ENCODE measurements at regions not wholly inside any gene's neighbourhood (a gene's known extent, or its start where the extent isn't known, plus 50 kb on each side); places are given as distances from the start of the nearest gene placed in this dataset.

- intact Hi-C loops (cut with micrococcal nuclease): no loop called here
- ChIA-PET POLR2A (no interaction called here), CTCF (no interaction called here)
- Mint-ChIP-seq H3K36me3 (ENCODE audit: insufficient read depth, unreplicated experiment) (no peaks in the 10 kb centered on the region), H3K27me3 (ENCODE audit: insufficient read depth, unreplicated experiment) (no peaks in the 10 kb centered on the region), H3K27ac (ENCODE audit: low read depth, unreplicated experiment) (no peak overlapping the region), H3K9me3 (ENCODE audit: unreplicated experiment) (peaks cover 8% of the 10 kb centered on the region), H3K4me1 (ENCODE audit: insufficient read depth, unreplicated experiment) (no peaks in the 10 kb centered on the region), H3K4me3 (ENCODE audit: unreplicated experiment) (no peak overlapping the region)
- no peak for DNase-seq (ENCODE audit: unreplicated experiment)
- no TSS peak for BruUV-seq (replicated peaks)
- no peak for TF ChIP-seq CTCF (IDR thresholded peaks at IDR 0.05; ENCODE audit: unreplicated experiment)
Observed at GRCh38 chr12:119245904-119246494, 67.3 kb downstream of the HSPB8 start.

DNA sequence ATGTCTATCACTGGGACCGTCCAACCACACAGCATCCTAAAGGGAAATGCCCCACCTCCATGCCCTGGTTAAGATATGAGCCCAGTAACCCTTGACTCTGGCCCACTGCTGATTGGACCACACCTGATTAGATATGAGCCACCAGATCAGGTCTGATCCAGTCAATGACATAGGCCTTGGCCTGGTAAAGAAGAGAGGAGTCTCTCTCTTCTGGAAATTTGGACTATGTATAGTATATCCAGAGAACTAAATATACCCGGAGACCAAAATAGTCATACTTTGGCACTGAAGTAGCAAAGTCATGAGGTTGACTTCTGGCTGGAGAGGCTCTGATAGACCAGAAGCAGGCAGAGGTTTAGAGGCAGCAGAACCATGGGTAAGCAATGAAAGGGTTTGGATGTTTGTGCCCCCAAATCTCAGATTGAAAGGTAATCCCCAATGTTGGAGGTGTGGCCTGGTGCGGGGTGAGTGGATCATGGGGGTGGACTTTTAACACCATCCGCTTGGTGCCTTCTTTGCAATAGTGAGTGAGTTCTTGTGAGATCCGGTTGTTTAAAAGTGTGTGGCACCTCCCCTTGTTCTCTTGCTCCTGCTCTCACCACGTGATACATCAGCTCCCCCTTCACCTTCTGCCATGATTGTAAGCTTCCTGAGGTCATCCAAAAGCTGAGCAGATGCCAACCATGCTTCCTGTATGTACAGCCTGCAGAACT is 68.4 kb downstream of the HSPB8 start:
- Mint-ChIP-seq H3K27me3 (ENCODE audit: insufficient read depth, unreplicated experiment) (no peaks in the 10 kb centered on the region), H3K36me3 (ENCODE audit: insufficient read depth, unreplicated experiment) (no peaks in the 10 kb centered on the region), H3K4me3 (ENCODE audit: unreplicated experiment) (no peak overlapping the region), H3K4me1 (ENCODE audit: insufficient read depth, unreplicated experiment) (no peaks in the 10 kb centered on the region), H3K27ac (ENCODE audit: low read depth, unreplicated experiment) (no peak overlapping the region), H3K9me3 (ENCODE audit: unreplicated experiment) (peaks cover 8% of the 10 kb centered on the region)
- intact Hi-C loops (cut with micrococcal nuclease): no loop called here
- CTCF ChIA-PET: interaction anchor here (0.6 kb wide), 1 partner anchor 71 kb away, joined by 5 read pairs; no protein-coding TSS in a partner anchor
- no peak for TF ChIP-seq CTCF (IDR thresholded peaks at IDR 0.05; ENCODE audit: unreplicated experiment)
- POLR2A ChIA-PET: no interaction called here
- BruUV-seq (replicated peaks): no TSS peak
- no peak for DNase-seq (ENCODE audit: unreplicated experiment)

DNA sequence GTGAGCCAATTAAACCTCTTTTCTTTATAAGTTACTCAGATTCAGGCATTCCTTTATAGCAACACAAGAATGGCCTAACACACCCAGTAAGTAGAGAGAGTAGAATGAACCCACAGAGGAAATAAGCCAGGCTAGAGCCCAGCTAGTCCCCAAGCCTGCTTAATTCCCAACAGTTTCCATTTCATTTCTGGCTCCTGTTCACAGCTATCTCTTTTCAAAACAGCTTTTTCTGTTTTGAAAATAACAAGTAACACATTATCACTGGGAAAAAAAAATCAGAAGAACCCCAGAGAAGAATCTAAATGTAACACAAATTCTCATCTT is 69.0 kb downstream of the HSPB8 start:
- intact Hi-C loops (cut with micrococcal nuclease): no loop called here
- H3K27me3 Mint-ChIP-seq (ENCODE audit: insufficient read depth, unreplicated experiment): no peaks in the 10 kb centered on the region
- ChIA-PET CTCF (interaction anchor here (0.6 kb wide), 1 partner anchor 71 kb away, joined by 5 read pairs; no protein-coding TSS in a partner anchor), POLR2A (no interaction called here)
- DNase-seq (ENCODE audit: unreplicated experiment): no peak
- no peaks in the 10 kb centered on the region for H3K36me3 Mint-ChIP-seq (ENCODE audit: insufficient read depth, unreplicated experiment)
- no peak overlapping the region for H3K4me3 Mint-ChIP-seq (ENCODE audit: unreplicated experiment)
- H3K4me1 Mint-ChIP-seq (ENCODE audit: insufficient read depth, unreplicated experiment): no peaks in the 10 kb centered on the region
- no TSS peak for BruUV-seq (replicated peaks)
- TF ChIP-seq CTCF (IDR thresholded peaks at IDR 0.05; ENCODE audit: unreplicated experiment): no peak
- no peak overlapping the region for H3K27ac Mint-ChIP-seq (ENCODE audit: low read depth, unreplicated experiment)
- H3K9me3 Mint-ChIP-seq (ENCODE audit: unreplicated experiment): peaks cover 9% of the 10 kb centered on the region

GRCh38 chr12:119249383-119250155 is 70.8 kb downstream of the HSPB8 start:
- Mint-ChIP-seq H3K9me3 (ENCODE audit: unreplicated experiment) (peaks cover 20% of the 10 kb centered on the region), H3K36me3 (ENCODE audit: insufficient read depth, unreplicated experiment) (no peaks in the 10 kb centered on the region), H3K27ac (ENCODE audit: low read depth, unreplicated experiment) (no peak overlapping the region), H3K27me3 (ENCODE audit: insufficient read depth, unreplicated experiment) (no peaks in the 10 kb centered on the region), H3K4me3 (ENCODE audit: unreplicated experiment) (no peak overlapping the region), H3K4me1 (ENCODE audit: insufficient read depth, unreplicated experiment) (no peaks in the 10 kb centered on the region)
- ChIA-PET CTCF (no interaction called here), POLR2A (no interaction called here)
- intact Hi-C loops (cut with micrococcal nuclease): no loop called here
- no peak for TF ChIP-seq CTCF (IDR thresholded peaks at IDR 0.05; ENCODE audit: unreplicated experiment)
- BruUV-seq (replicated peaks): no TSS peak
- no peak for DNase-seq (ENCODE audit: unreplicated experiment)
